ENCODE measurements at regions not wholly inside any gene's neighbourhood (a gene's known extent, or its start where the extent isn't known, plus 50 kb on each side); places are given as distances from the start of the nearest gene placed in this dataset.

DNA sequence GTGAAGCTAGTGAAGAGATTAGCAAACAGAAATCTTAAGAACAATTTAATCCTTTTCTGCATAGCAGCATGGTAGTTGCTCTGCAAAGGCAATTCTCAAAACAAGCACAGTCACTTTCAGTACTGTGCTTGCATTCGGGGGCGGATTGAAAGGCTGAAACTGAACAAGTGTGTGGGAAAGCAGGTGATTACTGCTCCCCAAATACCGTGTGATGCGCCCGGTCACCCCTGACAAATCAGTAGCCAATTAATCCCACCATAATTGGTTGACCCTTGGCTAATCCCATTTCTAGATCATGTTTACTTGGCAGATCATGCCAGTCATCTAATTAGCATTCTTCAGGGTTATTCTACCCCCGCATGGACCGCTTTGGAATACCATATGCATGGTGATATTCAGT is 76.5 kb upstream of the ADRB1 start:
- no peak overlapping the region for H3K27ac Mint-ChIP-seq
- no peak for DNase-seq (ENCODE audit: low spot score in 2 of 2)
- H3K4me1 Mint-ChIP-seq = peaks cover 2% of the 10 kb centered on the region
- H3K36me3 Mint-ChIP-seq = no peaks in the 10 kb centered on the region
- ATAC-seq = no peak
- H3K9me3 Mint-ChIP-seq = no peaks in the 10 kb centered on the region
- no peak overlapping the region for H3K4me3 Mint-ChIP-seq

DNA sequence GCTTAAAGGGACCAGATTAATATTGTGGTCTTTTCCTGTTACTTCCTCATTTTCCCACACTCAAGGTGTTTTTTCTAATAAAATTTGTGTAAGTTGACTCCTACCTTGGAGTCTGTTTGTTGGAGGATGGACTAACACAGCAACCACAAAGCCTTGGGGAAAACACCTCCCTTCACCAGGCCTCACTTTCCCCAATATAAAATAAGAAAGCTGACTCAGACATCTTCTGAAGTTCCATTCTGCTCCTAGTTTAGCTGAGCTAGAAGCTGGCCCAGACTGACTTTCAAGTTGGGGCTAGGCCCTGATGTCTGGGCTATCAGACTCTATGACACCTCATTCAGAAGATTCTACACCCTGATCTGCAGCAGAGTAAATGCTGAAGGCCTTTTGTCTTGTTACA is 73.0 kb upstream of the ADRB1 start:
- Mint-ChIP-seq H3K4me3 (no peak overlapping the region), H3K9me3 (no peaks in the 10 kb centered on the region), H3K4me1 (no peaks in the 10 kb centered on the region), H3K36me3 (no peaks in the 10 kb centered on the region), H3K27ac (no peak overlapping the region)
- ATAC-seq = no peak
- no peak for DNase-seq (ENCODE audit: low spot score in 2 of 2)

DNA sequence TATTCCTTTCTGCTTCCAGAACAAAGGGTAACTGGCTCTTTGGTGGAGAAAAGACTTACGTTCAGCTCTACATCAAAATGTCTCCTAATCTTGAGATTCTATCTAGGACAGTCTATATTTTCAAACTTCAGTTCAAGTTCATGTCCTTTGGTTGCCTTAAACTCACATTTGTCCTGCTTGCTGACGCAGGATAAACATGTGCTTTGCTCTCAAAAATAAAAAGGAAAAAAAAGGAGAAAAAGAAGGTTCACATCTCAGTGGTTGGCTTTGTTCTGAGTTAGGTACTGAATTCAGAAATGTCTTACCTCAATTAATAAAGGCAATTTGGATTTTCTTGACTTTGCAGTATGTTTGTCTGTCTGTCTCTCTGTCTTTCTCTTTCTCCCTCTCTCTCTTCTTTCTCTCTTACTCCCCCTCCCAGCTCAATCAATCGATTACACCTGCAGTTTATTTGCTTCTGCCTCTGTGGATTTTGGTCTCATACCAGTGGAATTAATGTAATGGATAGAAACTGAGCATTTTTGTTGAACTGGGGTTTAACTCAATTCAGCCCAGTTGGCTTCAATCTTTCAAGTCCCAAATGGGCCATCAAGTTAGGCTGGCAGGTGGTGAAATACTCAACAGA is 72.2 kb upstream of the ADRB1 start:
- no peak overlapping the region for H3K4me3 Mint-ChIP-seq

DNA sequence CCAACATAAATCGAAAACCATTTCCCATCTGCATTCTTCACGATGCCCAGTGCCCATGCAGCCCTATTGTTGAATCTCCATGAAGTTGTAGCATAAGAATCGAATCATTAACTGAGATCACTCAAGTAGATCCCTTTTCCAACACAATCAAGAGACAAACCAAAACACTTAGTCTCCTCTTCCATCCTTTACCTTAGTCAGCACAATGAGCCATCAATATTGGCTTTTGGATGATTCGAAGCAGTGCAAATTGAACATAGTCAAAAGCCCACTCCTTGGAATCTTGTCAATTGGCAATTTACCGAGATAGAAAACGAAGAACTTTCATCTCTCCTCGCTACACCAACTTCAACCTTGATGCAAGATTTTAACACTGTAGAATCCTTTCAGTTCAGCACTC is 66.5 kb upstream of the ADRB1 start:
- no peaks in the 10 kb centered on the region for H3K36me3 Mint-ChIP-seq
- H3K4me3 Mint-ChIP-seq = no peak overlapping the region
- no peak for ATAC-seq
- H3K4me1 Mint-ChIP-seq = no peaks in the 10 kb centered on the region
- DNase-seq (ENCODE audit: low spot score in 2 of 2) = no peak
- H3K9me3 Mint-ChIP-seq = no peaks in the 10 kb centered on the region
- no peak overlapping the region for H3K27ac Mint-ChIP-seq

More for the DNA sequence above, 72.2 kb upstream of the ADRB1 start:
- no peaks in the 10 kb centered on the region for H3K4me1 Mint-ChIP-seq
- no peak for DNase-seq (ENCODE audit: low spot score in 2 of 2)
- no peaks in the 10 kb centered on the region for H3K36me3 Mint-ChIP-seq
- no peak overlapping the region for H3K27ac Mint-ChIP-seq
- no peak for ATAC-seq
- no peaks in the 10 kb centered on the region for H3K9me3 Mint-ChIP-seq

DNA sequence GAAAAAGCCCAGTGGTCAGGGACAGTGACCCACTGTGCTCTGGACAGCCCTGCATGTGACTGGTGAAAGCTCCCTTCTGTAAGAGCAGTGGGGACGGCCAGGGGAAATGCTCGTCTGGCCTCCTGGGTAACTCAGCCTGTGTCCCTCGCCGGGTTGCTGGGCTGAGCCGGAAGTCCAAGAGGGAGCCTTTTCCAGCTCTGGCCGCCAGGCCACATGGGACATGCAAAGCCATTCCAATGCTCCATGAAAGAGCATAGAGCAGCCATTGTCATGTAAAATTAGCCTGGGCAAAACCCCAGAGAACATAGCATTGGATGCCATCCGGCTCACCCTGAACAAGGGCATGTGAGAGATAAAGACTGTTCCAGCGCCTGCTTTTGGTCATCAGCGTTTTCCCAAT is 64.9 kb upstream of the ADRB1 start:
- peaks cover 10% of the 10 kb centered on the region for H3K4me1 Mint-ChIP-seq

DNA sequence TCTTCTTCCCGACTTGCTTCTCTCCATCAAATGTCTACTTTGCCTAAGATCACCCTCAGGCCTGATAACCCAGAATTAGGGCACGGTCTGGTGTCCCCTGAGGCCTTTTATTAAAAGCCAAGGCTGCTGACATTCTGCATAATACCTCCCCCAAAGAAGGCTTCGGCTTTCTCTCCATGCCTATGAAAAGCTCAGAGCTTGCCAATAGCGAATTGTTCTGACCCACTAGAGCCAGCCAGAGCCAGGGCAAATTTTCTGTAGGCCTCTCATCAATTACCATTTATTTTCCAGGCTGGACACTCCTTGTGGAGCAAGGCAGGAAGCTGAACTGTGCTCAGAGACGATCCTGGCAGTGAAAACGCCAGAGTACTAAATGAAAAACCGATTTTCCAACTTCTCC is 64.3 kb upstream of the ADRB1 start:
- Mint-ChIP-seq H3K9me3 (no peaks in the 10 kb centered on the region), H3K4me3 (no peak overlapping the region), H3K4me1 (peaks cover 11% of the 10 kb centered on the region), H3K27ac (no peak overlapping the region), H3K36me3 (no peaks in the 10 kb centered on the region)
- DNase-seq (ENCODE audit: low spot score in 2 of 2) = no peak
- ATAC-seq = no peak

More for the DNA sequence above, 64.9 kb upstream of the ADRB1 start:
- ATAC-seq (no peak), DNase-seq (ENCODE audit: low spot score in 2 of 2) (no peak)
- Mint-ChIP-seq H3K27ac (no peak overlapping the region), H3K4me3 (no peak overlapping the region), H3K36me3 (no peaks in the 10 kb centered on the region), H3K9me3 (no peaks in the 10 kb centered on the region)

DNA sequence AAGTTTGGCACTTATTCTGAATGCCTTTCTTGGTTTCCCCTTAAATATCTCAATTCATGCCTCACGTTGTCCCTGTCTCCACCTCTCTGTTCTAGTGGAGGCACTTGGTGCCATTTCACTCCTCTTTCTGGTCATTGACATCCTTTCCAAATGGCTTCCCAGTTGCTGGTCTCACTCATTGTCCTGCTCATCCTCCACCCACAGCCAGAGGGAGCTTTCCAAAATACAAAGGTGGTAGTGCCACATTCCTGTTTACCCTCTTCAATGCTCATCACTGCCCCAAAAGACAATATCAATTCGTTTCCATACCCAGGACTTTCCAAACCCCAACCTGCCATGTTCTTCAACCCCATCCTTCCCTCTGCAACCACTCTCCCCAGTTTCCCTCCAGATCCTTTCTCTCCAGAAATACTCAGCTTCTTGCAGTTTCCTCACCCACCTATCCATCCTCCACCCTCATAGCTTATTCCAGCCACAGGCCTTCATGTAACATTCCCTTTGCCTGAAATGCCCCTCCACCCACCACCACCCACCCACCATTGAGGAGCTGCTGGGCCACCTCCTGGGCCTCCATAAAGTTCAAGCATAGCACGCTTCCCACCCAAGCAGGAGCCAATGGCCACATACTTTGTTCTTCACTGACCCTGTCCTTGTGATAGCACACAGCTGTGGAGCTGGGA is 63.1 kb upstream of the ADRB1 start:
- DNase-seq (ENCODE audit: low spot score in 2 of 2) = no peak
- Mint-ChIP-seq H3K36me3 (no peaks in the 10 kb centered on the region), H3K9me3 (no peaks in the 10 kb centered on the region), H3K4me1 (peaks cover 11% of the 10 kb centered on the region), H3K4me3 (no peak overlapping the region), H3K27ac (no peak overlapping the region)
- ATAC-seq = no peak

DNA sequence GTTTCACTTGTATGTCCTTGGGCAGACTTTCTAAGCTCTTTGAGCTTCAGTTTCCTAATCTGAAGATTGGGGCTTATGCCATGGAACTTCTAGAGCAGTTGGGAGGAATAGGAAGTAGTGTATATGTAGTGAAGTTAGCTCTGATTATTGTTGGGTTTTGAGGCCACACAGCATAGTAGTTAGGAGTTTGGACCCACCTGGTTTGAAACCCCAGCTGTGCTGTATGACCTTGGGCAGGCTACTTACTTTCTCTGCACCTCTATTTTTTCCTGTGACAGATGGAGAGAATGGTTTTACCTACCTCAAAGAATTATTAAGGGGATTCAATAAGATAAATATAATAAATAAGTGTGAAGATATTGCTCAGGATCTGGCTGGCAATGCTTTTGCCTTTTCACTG is 61.4 kb upstream of the ADRB1 start:
- no peak for ATAC-seq
- Mint-ChIP-seq H3K4me3 (no peak overlapping the region), H3K36me3 (no peaks in the 10 kb centered on the region), H3K27ac (no peak overlapping the region), H3K4me1 (peaks cover 11% of the 10 kb centered on the region), H3K9me3 (no peaks in the 10 kb centered on the region)
- no peak for DNase-seq (ENCODE audit: low spot score in 2 of 2)

DNA sequence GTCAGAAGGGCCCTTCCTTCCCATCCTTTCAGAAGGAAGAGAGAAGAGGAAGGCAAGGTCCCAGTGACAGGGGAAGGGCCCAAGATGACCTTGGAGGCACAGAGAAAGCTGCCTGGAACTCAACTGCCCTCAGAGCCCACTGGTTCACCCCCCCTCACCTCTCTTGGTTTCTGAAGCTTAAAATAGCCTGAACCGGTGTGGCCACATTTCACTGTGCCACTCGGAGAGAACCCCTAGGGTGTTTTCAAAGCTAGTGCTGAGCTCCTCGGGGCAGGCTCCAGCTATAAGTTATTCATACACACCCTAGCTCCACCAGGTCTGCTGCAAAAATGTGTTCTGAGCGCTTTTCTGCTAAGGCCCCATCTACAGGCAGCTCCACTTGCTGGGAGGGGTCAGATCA is 60.9 kb upstream of the ADRB1 start:
- Mint-ChIP-seq H3K27ac (no peak overlapping the region), H3K9me3 (peaks cover 2% of the 10 kb centered on the region), H3K36me3 (no peaks in the 10 kb centered on the region), H3K4me1 (peaks cover 11% of the 10 kb centered on the region), H3K4me3 (no peak overlapping the region)
- no peak for ATAC-seq
- DNase-seq (ENCODE audit: low spot score in 2 of 2) = no peak

DNA sequence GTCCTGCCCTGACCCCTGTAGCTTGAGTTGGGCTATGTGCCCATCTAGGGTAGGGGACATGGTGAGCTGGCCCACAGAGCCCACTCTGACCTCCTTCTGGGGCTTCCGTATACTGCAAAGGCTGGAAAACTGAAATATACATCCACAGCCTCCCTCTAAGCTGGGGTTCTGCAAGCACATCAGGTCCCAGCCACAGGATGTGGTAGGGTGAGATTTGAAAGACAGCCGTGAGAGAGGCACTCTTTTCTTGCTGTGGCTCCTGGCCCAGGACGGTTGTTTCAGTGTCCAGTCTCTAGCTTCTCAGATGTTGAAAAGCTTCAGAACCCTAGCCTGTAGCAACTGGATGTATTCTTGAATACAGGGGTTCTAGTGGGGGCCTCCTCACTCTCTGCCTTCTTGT is 60.1 kb upstream of the ADRB1 start:
- DNase-seq (ENCODE audit: low spot score in 2 of 2) (no peak), ATAC-seq (peak; percentile 65)
- Mint-ChIP-seq H3K4me1 (peaks cover 11% of the 10 kb centered on the region), H3K9me3 (peaks cover 4% of the 10 kb centered on the region), H3K27ac (peak overlapping the region; percentile 68), H3K4me3 (peak overlapping the region; percentile 30), H3K36me3 (no peaks in the 10 kb centered on the region)

DNA sequence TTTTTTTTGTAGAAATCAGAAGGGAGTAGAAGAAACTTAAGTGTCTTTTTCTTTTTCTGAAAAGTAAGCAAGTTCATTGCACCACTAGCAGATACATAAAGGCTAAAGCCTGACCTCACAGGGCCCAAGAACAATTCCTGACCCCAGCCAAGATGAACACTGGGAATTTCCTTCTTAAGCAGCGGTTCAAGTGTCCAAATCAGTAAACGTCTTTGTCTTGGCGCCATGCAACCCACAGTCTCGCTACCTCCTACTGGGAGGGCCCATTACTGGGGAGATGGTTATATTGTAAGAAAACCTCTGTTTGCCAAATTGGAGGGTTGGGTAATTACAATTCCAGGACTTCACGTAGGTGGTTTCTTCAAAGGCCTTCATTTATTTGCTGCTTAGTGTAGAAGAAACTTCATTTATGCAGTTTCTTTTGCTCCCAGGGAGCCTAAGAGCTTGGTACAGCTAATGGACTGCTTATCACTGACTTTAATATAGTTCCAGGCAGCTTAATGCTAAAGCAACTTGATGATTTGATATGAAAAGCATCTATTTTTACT is 58.3 kb upstream of the ADRB1 start:
- no peak for ATAC-seq
- DNase-seq (ENCODE audit: low spot score in 2 of 2) = no peak
- Mint-ChIP-seq H3K27ac (no peak overlapping the region), H3K9me3 (peaks cover 4% of the 10 kb centered on the region), H3K4me1 (peaks cover 14% of the 10 kb centered on the region), H3K36me3 (no peaks in the 10 kb centered on the region), H3K4me3 (no peak overlapping the region)

DNA sequence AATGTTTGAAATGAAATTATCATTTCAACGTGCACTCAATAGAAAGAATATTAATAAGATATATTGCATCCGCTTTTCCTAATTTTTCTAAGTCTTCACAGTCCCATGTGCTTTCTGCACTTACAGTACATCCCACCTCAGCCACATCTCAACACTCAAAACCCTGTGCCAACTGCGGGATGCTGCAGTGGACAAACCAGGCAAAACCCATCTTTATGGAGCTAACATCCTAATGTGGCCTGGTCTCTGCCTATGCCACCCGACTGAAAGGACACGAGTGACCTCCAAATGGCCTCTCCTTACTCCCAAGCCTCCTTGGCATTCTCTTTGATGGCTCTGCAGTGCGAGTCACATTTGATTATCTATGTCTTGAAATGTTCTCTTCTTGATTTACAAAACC is 57.4 kb upstream of the ADRB1 start:
- ATAC-seq = no peak
- Mint-ChIP-seq H3K4me3 (no peak overlapping the region), H3K27ac (no peak overlapping the region)

DNA sequence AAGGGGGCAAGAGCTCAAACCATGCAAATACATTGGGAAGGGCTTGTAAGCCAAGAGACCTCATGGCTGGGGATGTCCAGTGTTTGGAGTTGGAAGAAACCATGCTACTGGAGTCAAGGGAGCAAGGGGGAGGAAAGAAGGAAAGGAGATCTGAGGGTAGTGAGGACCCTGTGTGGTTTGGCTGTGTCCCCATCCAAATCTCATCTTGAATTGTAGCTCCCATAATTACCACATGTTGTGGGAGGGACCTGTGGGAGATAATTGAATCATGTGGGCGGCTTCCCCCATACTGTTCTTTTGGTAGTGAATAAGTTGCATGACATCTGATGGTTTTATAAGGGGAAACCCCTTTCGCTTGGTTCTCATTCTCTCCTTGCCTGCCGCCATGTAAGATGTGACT is 56.5 kb upstream of the ADRB1 start:
- peaks cover 16% of the 10 kb centered on the region for H3K4me1 Mint-ChIP-seq
- no peak for DNase-seq (ENCODE audit: low spot score in 2 of 2)
- ATAC-seq = no peak
- no peak overlapping the region for H3K27ac Mint-ChIP-seq
- no peaks in the 10 kb centered on the region for H3K36me3 Mint-ChIP-seq
- no peak overlapping the region for H3K4me3 Mint-ChIP-seq
- H3K9me3 Mint-ChIP-seq = peaks cover 4% of the 10 kb centered on the region

More for the DNA sequence above, 57.4 kb upstream of the ADRB1 start:
- H3K9me3 Mint-ChIP-seq = peaks cover 4% of the 10 kb centered on the region
- DNase-seq (ENCODE audit: low spot score in 2 of 2) = no peak
- no peaks in the 10 kb centered on the region for H3K36me3 Mint-ChIP-seq
- peaks cover 16% of the 10 kb centered on the region for H3K4me1 Mint-ChIP-seq

DNA sequence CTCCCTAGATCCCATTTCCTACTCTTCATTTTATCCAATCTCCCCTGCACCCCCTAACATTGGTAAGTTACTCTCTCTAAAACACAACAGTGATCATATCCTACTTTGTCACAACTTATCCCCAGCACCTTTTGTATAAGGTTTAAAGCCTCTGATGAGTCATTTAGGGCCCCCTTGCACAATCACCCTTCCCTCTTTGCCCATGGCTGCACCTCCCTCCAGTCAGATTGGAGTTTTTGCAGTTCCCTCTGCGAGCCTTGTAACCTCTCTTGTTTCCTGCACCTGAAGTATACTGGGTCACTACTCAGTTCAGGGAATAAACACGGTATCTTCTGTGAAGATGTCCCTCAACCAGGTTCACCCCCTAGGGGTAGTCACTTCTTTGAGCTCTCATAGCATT is 55.9 kb upstream of the ADRB1 start:
- Mint-ChIP-seq H3K27ac (no peak overlapping the region), H3K36me3 (no peaks in the 10 kb centered on the region), H3K4me1 (peaks cover 16% of the 10 kb centered on the region), H3K9me3 (peaks cover 4% of the 10 kb centered on the region), H3K4me3 (no peak overlapping the region)
- no peak for ATAC-seq
- DNase-seq (ENCODE audit: low spot score in 2 of 2) = no peak

DNA sequence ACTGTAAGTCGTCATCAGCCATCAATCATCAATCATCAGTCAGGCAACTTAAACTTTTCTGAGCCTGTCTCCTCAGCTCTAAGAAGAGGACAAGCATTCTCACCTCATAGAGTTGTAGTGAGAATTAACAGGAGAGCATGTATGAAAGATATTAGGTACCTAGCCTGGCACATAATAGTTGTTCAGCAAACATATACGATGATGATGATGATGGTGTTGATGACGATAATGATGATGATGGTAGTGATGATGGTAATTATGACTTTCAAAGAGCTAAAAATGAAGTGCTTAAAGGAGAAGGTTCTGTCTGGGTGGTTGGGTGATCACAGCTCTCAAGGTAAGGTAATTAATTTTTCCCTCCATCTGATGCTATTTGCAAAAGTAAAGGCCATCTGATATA is 55.1 kb upstream of the ADRB1 start:
- H3K36me3 Mint-ChIP-seq = no peaks in the 10 kb centered on the region
- H3K4me3 Mint-ChIP-seq = no peak overlapping the region
- H3K9me3 Mint-ChIP-seq = peaks cover 4% of the 10 kb centered on the region
- H3K4me1 Mint-ChIP-seq = peaks cover 9% of the 10 kb centered on the region
- DNase-seq (ENCODE audit: low spot score in 2 of 2) (no peak), ATAC-seq (no peak)
- no peak overlapping the region for H3K27ac Mint-ChIP-seq

DNA sequence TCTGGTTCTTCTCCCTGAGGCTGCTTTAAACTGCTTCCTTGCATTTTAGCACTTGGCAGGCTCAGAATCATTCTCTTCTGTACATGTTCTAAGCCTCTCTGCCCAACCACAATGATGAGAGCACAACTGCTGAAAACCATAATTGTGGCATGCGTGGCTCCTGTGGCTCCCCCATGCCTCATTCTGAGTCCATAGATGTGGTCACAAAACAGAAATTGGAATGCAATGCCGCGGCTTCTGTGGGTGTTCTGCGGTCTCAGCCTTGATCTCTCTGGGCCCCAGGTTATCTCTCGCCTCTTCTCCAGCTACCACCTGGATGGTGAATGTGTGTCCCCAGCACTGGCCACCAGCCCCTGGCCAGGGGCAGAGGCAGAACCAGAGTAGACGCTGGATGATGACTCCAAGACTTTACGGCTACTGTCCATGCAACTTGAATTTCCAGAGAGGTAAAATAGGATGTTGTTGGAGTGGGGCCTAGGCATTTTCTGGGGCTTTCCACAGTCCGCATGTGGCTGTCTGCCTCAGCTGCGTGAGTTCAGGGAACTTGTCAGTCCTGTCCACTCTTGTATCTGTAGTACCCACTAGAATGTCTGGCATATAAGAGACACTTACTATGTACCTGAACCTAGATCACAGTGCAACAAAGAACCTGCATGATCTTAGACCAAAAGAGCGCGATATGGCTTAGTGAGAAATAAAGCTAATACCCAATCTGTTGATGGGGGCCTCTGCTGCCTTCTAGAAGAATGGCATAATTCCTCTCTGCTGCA is 52.4 kb upstream of the ADRB1 start:
- peaks cover 5% of the 10 kb centered on the region for H3K4me1 Mint-ChIP-seq

More for the DNA sequence above, 52.4 kb upstream of the ADRB1 start:
- ATAC-seq (peak; percentile 19), DNase-seq (ENCODE audit: low spot score in 2 of 2) (peak in 1 of 2 donors; percentile 57)
- no peaks in the 10 kb centered on the region for H3K36me3 Mint-ChIP-seq
- no peak overlapping the region for H3K27ac Mint-ChIP-seq
- no peak overlapping the region for H3K4me3 Mint-ChIP-seq
- H3K9me3 Mint-ChIP-seq = peaks cover 4% of the 10 kb centered on the region
